Ectodermal cell (in vitro differentiated cells): ENCODE measurements at regions not wholly inside any gene's neighbourhood (a gene's known extent, or its start where the extent isn't known, plus 50 kb on each side); places are given as distances from the start of the nearest gene placed in this dataset.
"Not testable (repeated sequence)": the region's sequence is repeated elsewhere in the genome, so short reads cannot be mapped to it uniquely, and the experiment has no call there.

ENCODE experiments used
- H3K27ac ChIP-seq: 2 replicates; pipeline ENCODE4 v1.7.0; 2013; ENCODE audit warnings: mild to moderate bottlenecking, low read depth, low read length; ENCODE audit not compliant: insufficient read depth, poor library complexity, severe bottlenecking
- H3K27me3 ChIP-seq: 2 replicates; pipeline ENCODE4 v1.7.0; 2013; ENCODE audit warnings: mild to moderate bottlenecking, low read length; ENCODE audit not compliant: insufficient read depth, control insufficient read depth, poor library complexity, severe bottlenecking
- H3K36me3 ChIP-seq: one replicate; pipeline ENCODE4 v1.7.0; 2013; ENCODE audit warnings: low read length; ENCODE audit not compliant: control insufficient read depth, insufficient read depth
- H3K4me1 ChIP-seq: one replicate; pipeline ENCODE4 v1.7.0; 2013; ENCODE audit warnings: low read length; ENCODE audit not compliant: control insufficient read depth, insufficient read depth
- H3K4me3 ChIP-seq: 2 replicates; pipeline ENCODE4 v1.7.0; 2013; ENCODE audit warnings: low read depth, low read length, control low read depth; ENCODE audit not compliant: insufficient read depth
- H3K9me3 ChIP-seq: 2 replicates; pipeline ENCODE4 v1.7.0; 2013; ENCODE audit warnings: mild to moderate bottlenecking, low read length, moderate library complexity; ENCODE audit not compliant: control insufficient read depth
- WGBS, 2 experiments: methylation state at CpG; one replicate each; pipeline ENCODE4 v1.1.7; 2013; ENCODE audit warnings: missing lambda C conversion rate in 2 of 2; 5-methylcytosine and 5-hydroxymethylcytosine counted together

DNA sequence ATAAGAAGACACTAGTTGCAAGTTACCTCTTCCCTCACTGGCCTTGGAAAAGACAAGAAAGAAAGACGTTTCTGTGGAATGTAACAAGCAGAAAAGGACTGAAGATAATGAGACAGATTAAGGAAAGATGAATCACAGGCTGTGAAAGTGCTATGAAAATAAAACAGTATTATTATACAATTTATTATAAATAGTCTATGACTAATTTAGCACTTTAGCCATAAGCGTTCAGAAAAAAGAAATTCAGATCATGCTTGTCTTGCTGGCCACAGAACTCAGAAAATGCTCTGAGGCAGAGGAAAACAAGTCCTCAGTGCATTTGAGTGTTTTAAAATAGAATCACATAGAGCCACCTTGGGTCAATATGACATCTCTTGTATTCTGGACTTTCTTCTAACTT is 174.8 kb upstream of the NBPF9 start:
- not testable (repeated sequence) for H3K4me1 ChIP-seq, H3K27ac ChIP-seq, H3K4me3 ChIP-seq, H3K27me3 ChIP-seq, H3K9me3 ChIP-seq, H3K36me3 ChIP-seq
- no CpG with 5 or more reads among the region's 2 CpGs for WGBS, 2 experiments

DNA sequence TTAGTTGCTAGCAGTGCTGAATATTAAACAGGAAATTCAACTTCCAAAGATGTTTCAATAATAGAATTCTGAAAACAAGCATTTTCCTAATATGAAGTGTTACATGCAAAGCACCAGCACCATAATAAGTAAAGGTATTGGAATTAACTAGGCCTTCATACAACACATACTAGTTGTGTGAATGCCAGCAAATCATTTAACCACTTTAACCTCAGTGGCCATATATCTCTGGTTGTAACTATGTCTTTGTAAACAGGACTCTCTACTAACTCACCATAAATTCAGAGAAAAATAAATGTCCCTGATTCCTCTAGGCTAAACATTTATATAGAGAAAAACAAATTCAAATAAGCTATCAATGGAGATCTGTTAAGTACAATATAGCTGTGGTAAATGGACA is 175.7 kb upstream of the NBPF9 start:
- H3K4me3 ChIP-seq, H3K36me3 ChIP-seq, H3K4me1 ChIP-seq, H3K27me3 ChIP-seq, H3K27ac ChIP-seq, H3K9me3 ChIP-seq: not testable (repeated sequence)

DNA sequence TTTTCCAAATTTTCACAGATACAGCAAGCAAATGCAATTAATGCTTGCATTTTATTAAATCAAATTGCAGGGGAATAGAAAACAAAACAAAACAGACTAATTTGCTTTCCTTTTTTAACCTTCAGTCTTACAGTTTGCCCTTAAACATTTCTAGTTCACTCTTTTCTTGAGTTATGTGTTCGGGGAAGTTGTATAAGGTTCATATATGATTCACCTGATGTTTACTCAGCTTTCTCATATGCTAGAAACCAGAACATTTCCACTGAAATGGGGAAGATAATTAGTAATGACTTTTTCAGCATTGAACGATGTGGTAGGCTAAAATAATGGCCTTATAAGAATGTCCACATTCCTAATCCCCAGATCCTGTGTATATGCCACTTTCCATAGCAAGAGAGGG is 176.2 kb upstream of the NBPF9 start:
- not testable (repeated sequence) for H3K27ac ChIP-seq, H3K4me3 ChIP-seq, H3K27me3 ChIP-seq, H3K4me1 ChIP-seq, H3K36me3 ChIP-seq, H3K9me3 ChIP-seq
- WGBS, 2 experiments: no CpG with 5 or more reads among the region's 2 CpGs

DNA sequence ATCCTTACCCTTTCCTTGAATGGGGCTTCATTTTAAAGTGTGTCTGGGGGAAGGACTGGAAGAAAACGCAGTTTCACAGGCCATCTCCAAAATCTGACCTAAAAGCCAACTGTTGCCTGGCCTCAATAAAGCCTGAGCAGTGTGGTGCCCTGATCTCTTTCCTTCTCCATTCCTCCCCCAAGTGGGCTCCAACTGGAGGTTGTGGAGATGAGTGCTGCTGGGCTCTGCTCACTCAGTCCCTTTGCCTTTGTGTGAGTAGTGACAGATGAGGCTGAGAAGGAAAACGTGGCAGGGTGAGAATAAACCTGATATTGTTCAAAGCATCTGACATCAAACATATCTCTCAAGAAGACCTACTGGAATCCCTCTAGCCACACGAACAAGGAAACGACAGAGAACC is 181.4 kb upstream of the NBPF9 start:
- H3K27ac ChIP-seq, H3K36me3 ChIP-seq, H3K27me3 ChIP-seq, H3K4me3 ChIP-seq, H3K9me3 ChIP-seq, H3K4me1 ChIP-seq: not testable (repeated sequence)
- whole genome bisulfite sequencing, 2 experiments: no CpG with 5 or more reads among the region's 4 CpGs

DNA sequence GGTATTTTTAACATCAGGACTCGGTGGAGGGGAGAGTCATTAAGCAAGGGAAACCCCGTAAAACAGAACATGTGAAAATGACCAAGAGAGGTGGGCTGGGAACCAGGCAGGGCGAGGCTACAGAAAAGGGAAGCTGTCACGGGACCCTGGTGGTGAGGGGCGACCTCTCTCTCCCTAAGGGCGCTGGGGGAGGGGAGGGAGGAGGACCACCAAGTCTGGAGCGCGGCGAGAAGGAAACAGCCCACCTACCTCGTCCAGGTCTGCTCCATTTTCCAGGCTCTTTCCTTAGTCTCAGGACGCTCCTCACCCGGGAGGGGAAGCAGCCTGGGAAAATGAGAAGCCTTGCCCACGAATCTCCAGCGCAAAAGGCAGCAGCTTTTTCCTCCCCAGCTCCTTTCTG is 181.9 kb upstream of the NBPF9 start:
- no CpG with 5 or more reads among the region's 14 CpGs for WGBS, 2 experiments
- not testable (repeated sequence) for H3K36me3 ChIP-seq, H3K9me3 ChIP-seq, H3K27ac ChIP-seq, H3K4me1 ChIP-seq, H3K4me3 ChIP-seq, H3K27me3 ChIP-seq

DNA sequence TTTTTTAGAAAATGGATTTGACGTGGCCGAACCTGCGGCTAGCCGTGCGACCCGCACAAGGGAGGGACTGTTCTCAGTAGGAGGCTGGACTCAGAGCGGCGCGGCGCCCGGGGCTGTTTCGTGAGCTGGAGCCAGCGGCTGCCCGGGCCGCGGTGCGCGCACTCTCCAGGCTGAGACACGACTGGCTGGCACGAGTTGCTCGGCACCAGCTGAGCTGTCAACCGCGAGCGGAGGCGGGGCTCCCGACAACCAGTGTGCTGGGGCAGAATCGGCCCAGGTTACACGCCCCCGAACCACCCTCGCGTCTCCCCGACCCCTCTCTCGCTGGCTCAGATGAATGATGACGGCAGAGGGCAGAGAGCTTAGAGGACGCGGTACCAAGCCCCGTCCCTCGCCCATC is 182.3 kb upstream of the NBPF9 start:
- H3K27me3 ChIP-seq, H3K4me3 ChIP-seq, H3K4me1 ChIP-seq, H3K9me3 ChIP-seq, H3K36me3 ChIP-seq, H3K27ac ChIP-seq: not testable (repeated sequence)
- 0% methylated on average over 8 to 12 of the region's 38 CpGs for WGBS, 2 experiments

DNA sequence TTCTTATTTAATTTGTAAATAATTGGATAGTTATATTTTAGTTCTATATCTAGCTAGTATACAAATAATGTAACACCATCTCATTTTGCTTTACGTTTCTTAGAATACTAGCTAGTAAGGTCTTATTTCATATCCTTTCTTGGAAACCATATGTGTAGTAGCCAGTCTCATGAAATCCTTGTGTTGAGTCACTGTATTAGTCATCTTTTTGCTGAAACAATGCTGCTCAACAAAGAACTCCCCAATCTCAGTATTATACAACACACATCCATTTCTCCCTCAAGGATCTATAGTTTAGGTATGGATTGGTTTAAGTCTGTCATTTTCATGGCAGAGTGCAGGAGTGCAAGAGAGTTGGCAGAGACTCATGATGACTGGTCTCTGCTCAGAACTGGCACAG is 185.2 kb upstream of the NBPF9 start:
- WGBS, 2 experiments: no CpG with 5 or more reads among the region's 1 CpG
- not testable (repeated sequence) for H3K27me3 ChIP-seq, H3K4me1 ChIP-seq, H3K9me3 ChIP-seq, H3K4me3 ChIP-seq, H3K36me3 ChIP-seq, H3K27ac ChIP-seq

DNA sequence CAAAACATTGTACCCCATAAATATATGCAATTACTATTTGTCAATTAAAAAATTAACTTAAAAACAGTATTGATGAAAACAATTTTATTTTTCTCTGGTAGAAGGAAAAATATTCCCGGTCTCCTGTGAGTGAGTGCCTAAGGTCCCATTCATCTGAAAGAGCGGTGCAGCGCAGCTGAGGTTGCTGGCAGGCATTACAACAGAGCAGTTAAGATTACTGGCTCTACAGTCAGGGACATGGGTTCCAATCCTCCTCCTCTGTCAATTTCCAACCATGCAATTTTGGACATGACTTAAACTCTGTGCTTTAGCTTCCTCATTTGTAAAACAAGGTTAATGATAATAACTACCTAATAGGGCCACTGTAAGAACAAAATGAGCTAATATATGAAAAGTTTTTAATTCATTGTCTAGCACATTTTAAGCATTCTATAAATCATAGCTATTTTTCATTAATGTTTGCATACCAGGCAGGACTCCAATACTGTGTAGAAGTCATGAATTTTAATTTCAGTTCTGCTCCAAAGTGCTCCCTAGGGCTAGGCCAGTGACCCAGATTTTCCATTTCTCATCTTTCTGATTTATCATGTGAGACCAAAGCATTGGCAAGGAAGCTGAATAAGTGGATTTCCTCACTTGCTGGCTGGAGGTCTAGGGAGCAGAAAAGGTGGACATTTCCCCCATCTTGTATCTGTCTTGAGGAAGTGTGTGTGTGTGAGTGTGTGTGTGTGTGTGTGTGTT is 174.2 kb upstream of the NBPF19 start:
- H3K9me3 ChIP-seq, H3K4me3 ChIP-seq, H3K27ac ChIP-seq, H3K4me1 ChIP-seq, H3K27me3 ChIP-seq, H3K36me3 ChIP-seq: not testable (repeated sequence)
- WGBS, 2 experiments: no CpG with 5 or more reads among the region's 3 CpGs

DNA sequence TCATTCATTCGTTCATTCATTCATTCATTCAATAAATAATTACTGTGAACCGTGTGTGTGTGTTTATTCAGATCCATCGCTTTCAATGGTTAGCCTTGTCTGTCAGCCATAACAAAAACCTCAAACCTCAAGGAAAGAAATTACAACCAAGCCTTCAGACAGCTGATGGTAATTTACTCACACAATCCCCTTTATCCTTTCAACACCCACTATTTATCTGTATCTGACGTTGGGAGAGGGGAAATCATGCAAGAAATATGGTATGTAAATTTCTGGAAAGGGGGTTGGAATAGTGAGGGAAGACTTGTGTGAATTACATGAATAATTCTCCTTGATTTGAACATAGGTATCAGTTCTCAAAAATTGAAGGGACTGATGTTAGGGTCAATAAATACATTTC is 173.6 kb upstream of the NBPF19 start:
- not testable (repeated sequence) for H3K27me3 ChIP-seq, H3K9me3 ChIP-seq, H3K27ac ChIP-seq, H3K4me3 ChIP-seq, H3K36me3 ChIP-seq, H3K4me1 ChIP-seq
- no CpG with 5 or more reads among the region's 4 CpGs for WGBS, 2 experiments

DNA sequence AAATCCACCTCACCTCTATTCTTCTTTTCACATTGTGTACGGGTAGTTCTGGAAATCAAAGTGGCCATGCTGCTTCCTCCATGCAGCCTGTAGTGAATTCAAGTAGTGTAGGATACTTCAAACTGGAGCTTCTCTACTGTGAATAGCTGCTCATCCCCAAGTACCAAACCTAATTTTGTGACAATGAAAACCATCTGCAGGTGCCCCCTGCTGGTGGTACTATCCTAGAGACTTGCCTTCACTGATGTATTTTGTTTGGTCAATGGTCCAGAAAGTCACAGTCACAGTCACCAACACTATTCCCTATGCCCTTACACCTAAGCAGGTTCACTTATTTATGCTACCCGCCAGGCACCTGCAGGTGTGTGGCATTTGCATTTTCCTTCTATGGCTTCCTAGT is 170.0 kb upstream of the NBPF19 start:
- H3K4me3 ChIP-seq: not testable (repeated sequence)

DNA sequence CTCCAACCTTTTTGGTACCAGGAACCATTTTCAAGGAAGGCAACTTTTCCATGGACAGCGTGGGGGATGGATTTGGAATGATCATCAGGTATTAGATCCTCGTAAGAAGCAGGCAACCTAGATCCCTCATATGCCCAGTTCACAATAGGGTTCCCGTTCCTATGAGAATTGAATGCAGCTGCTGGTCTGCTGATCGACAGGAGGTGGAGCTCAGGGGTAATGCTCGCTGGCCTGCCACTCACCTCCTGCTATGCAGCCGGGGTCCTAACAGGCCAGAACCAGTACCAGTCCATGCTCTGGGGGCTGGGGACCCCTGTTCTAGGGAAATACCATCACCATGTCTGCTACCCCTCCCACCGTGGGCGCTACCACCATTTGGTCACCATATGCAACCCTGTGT is 167.2 kb upstream of the NBPF19 start:
- not testable (repeated sequence) for H3K9me3 ChIP-seq, H3K27me3 ChIP-seq
- WGBS, 2 experiments: 86 to 100% methylated on average over 1 of the region's 8 CpGs

More for the DNA sequence above, 170.0 kb upstream of the NBPF19 start:
- H3K9me3 ChIP-seq, H3K4me1 ChIP-seq, H3K27ac ChIP-seq, H3K36me3 ChIP-seq, H3K27me3 ChIP-seq: not testable (repeated sequence)
- no CpG with 5 or more reads among the region's 2 CpGs for WGBS, 2 experiments

More for the DNA sequence above, 167.2 kb upstream of the NBPF19 start:
- H3K4me3 ChIP-seq, H3K36me3 ChIP-seq, H3K27ac ChIP-seq, H3K4me1 ChIP-seq: not testable (repeated sequence)
